ENCODE measurements at regions not wholly inside any gene's neighbourhood (a gene's known extent, or its start where the extent isn't known, plus 50 kb on each side); places are given as distances from the start of the nearest gene placed in this dataset.

- TF ChIP-seq, protein P1, sequence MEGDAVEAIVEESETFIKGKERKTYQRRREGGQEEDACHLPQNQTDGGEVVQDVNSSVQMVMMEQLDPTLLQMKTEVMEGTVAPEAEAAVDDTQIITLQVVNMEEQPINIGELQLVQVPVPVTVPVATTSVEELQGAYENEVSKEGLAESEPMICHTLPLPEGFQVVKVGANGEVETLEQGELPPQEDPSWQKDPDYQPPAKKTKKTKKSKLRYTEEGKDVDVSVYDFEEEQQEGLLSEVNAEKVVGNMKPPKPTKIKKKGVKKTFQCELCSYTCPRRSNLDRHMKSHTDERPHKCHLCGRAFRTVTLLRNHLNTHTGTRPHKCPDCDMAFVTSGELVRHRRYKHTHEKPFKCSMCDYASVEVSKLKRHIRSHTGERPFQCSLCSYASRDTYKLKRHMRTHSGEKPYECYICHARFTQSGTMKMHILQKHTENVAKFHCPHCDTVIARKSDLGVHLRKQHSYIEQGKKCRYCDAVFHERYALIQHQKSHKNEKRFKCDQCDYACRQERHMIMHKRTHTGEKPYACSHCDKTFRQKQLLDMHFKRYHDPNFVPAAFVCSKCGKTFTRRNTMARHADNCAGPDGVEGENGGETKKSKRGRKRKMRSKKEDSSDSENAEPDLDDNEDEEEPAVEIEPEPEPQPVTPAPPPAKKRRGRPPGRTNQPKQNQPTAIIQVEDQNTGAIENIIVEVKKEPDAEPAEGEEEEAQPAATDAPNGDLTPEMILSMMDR (conservative IDR thresholded peaks at IDR 0.05; ENCODE audit: low read length): no peak
- TF ChIP-seq EZH2phosphoT487 (IDR thresholded peaks at IDR 0.05; ENCODE audit: borderline replicate concordance): no peak
Measured at GRCh38 chr7:118792682-118793081, 568.2 kb downstream of the ANKRD7 start.

All from Loucy (cell line).